IMR-90 (cell line): ENCODE measurements at regions not wholly inside any gene's neighbourhood (a gene's known extent, or its start where the extent isn't known, plus 50 kb on each side); places are given as distances from the start of the nearest gene placed in this dataset.

Source experiments
- ATAC-seq: fragments of 200-7000 bp; cut with Tn5 transposase; 2 replicates; pipeline ENCODE4 v1.9.1; 2020; ENCODE audit warnings: low read depth, mild to moderate bottlenecking, moderate library complexity
- BruUV-seq: library from RNA; stranded (reverse); fragments of 400-500 nt; replicated peaks from 2 replicates; lab custom pipeline; 2021; lab: Mats Ljungman, UMichigan
- CTCF ChIA-PET: fragments of 300-600 bp; formaldehyde crosslinking; extraction: SDS; loops from one replicate; lab custom pipeline; 2021; ENCODE audit warnings: antibody characterized with exemption; lab: Yijun Ruan, JAX
- POLR2A ChIA-PET: fragments of 300-600 bp; sonication (Branson Sonifier 250); formaldehyde crosslinking; loops from one replicate; lab custom pipeline; 2022; ENCODE audit warnings: antibody characterized with exemption; ENCODE audit not compliant: unreplicated experiment; lab: Charles Lee
- DNase-seq: peaks from one replicate; pipeline ENCODE4 v3.0.0; 2013
- H2AFZ ChIP-seq: replicated peaks from 2 replicates; pipeline ENCODE3; 2013; ENCODE audit warnings: low read length, mild to moderate bottlenecking; ENCODE audit not compliant: poor library complexity
- H2AK5ac ChIP-seq: 2 replicates; pipeline ENCODE4 v1.6.1; 2013; ENCODE audit warnings: low read depth, low read length, inconsistent platforms
- H2AK9ac ChIP-seq: replicated peaks from 2 replicates; pipeline ENCODE3; 2013; ENCODE audit warnings: mild to moderate bottlenecking, low read depth, low read length, moderate library complexity; ENCODE audit not compliant: poor library complexity
- H2BK120ac ChIP-seq: 2 replicates; pipeline ENCODE4 v1.6.1; 2013; ENCODE audit warnings: low read depth, low read length, inconsistent platforms
- H2BK15ac ChIP-seq: 3 replicates; pipeline ENCODE4 v1.6.1; 2013; ENCODE audit warnings: low read depth, low read length, inconsistent platforms
- H2BK20ac ChIP-seq: 2 replicates; pipeline ENCODE4 v1.6.1; 2013; ENCODE audit warnings: low read depth, mild to moderate bottlenecking, inconsistent platforms, low read length, moderate library complexity
- H2BK5ac ChIP-seq: 2 replicates; pipeline ENCODE4 v1.6.1; 2013; ENCODE audit warnings: mild to moderate bottlenecking, low read depth, low read length, inconsistent platforms; ENCODE audit not compliant: poor library complexity, severe bottlenecking
- H3K14ac ChIP-seq: replicated peaks from 2 replicates; pipeline ENCODE4 v1.6.1; 2013; ENCODE audit warnings: low read depth, low read length, inconsistent platforms
- H3K18ac ChIP-seq: 2 replicates; pipeline ENCODE4 v1.6.1; 2013; ENCODE audit warnings: low read depth, low read length, control low read depth
- H3K23ac ChIP-seq: 2 replicates; pipeline ENCODE4 v1.6.1; 2013; ENCODE audit warnings: low read depth, low read length, inconsistent platforms
- H3K27ac ChIP-seq: 2 replicates; pipeline ENCODE4 v1.5.1; 2013; ENCODE audit warnings: mild to moderate bottlenecking, control low read depth, low read length; ENCODE audit not compliant: insufficient read depth
- H3K27me3 ChIP-seq: 2 replicates; pipeline ENCODE4 v1.6.1; 2013; ENCODE audit warnings: low read length; ENCODE audit not compliant: control insufficient read depth, insufficient read depth
- H3K36me3 ChIP-seq: 2 replicates; pipeline ENCODE4 v1.6.1; 2013; ENCODE audit warnings: low read length, mixed read lengths; ENCODE audit not compliant: control insufficient read depth, insufficient read depth
- H3K4ac ChIP-seq: 2 replicates; pipeline ENCODE4 v1.6.1; 2013; ENCODE audit warnings: low read depth, low read length, inconsistent platforms
- H3K4me1 ChIP-seq: 2 replicates; pipeline ENCODE4 v1.6.1; 2013; ENCODE audit warnings: low read length, mixed read lengths; ENCODE audit not compliant: control insufficient read depth, insufficient read depth
- H3K4me2 ChIP-seq: 2 replicates; pipeline ENCODE4 v1.6.1; 2013; ENCODE audit warnings: low read depth, mild to moderate bottlenecking, control low read depth, low read length, moderate library complexity
- H3K4me3 ChIP-seq: 2 replicates; pipeline ENCODE4 v1.5.1; 2013; ENCODE audit warnings: low read depth, mild to moderate bottlenecking, control low read depth, low read length, moderate library complexity; ENCODE audit not compliant: insufficient read depth
- H3K56ac ChIP-seq: 2 replicates; pipeline ENCODE4 v1.6.1; 2013; ENCODE audit warnings: low read length, inconsistent platforms; ENCODE audit not compliant: insufficient read depth; ENCODE audit errors: extremely low read depth
- H3K79me1 ChIP-seq, 2 experiments: 2 replicates each; pipeline ENCODE4 v1.6.1; 2013; ENCODE audit warnings: low read length in 2 of 2, inconsistent platforms in 1 of 2, low read depth in 1 of 2
- H3K9ac ChIP-seq: 2 replicates; pipeline ENCODE4 v1.6.1; 2013; ENCODE audit warnings: low read depth, low read length, control low read depth
- H3K9me1 ChIP-seq: 2 replicates; pipeline ENCODE4 v1.6.1; 2013; ENCODE audit warnings: low read length, inconsistent platforms; ENCODE audit not compliant: insufficient read depth
- H3K9me3 ChIP-seq: 2 replicates; pipeline ENCODE4 v1.6.1; 2013; ENCODE audit warnings: low read length; ENCODE audit not compliant: control insufficient read depth, insufficient read depth
- H4K20me1 ChIP-seq: 2 replicates; pipeline ENCODE4 v1.6.1; 2013; ENCODE audit warnings: low read length, inconsistent platforms; ENCODE audit not compliant: insufficient read depth
- H4K5ac ChIP-seq: 2 replicates; pipeline ENCODE4 v1.6.1; 2013; ENCODE audit warnings: mild to moderate bottlenecking, low read depth, low read length, control low read depth
- H4K8ac ChIP-seq, 2 experiments: 2 replicates each; pipeline ENCODE4 v1.6.1; 2013; ENCODE audit warnings: low read depth in 2 of 2, low read length in 2 of 2, control low read depth in 1 of 2, inconsistent platforms in 1 of 2
- H4K91ac ChIP-seq: 2 replicates; pipeline ENCODE4 v1.6.1; 2013; ENCODE audit warnings: low read depth, low read length, inconsistent platforms; ENCODE audit not compliant: insufficient read depth
- BHLHE40 ChIP-seq: fragments of 150-350 bp; IDR thresholded peaks from 2 replicates; pipeline ENCODE4 v1.6.1; 2016; ENCODE audit warnings: mild to moderate bottlenecking, low read depth, low read length
- CEBPB ChIP-seq: IDR thresholded peaks from 2 replicates; pipeline ENCODE4 v1.6.1; 2012; ENCODE audit warnings: low read depth, low read length, improper control_type of control experiment
- CHD1 ChIP-seq: IDR thresholded peaks from 2 replicates; pipeline ENCODE4 v1.6.1; 2012; ENCODE audit warnings: low read depth, low read length, improper control_type of control experiment
- CTCF ChIP-seq: conservative IDR thresholded peaks from 2 replicates; pipeline ENCODE4 v1.5.1; 2012; ENCODE audit warnings: mild to moderate bottlenecking, low read depth, low read length, improper control_type of control experiment
- ELK1 ChIP-seq: fragments of 150-350 bp; IDR thresholded peaks from 2 replicates; pipeline ENCODE4 v1.6.1; 2016; ENCODE audit warnings: low read depth, mild to moderate bottlenecking, low read length, moderate library complexity, borderline replicate concordance
- FOS ChIP-seq: fragments of 150-350 bp; IDR thresholded peaks from 2 replicates; pipeline ENCODE4 v1.6.1; 2016; ENCODE audit warnings: low read depth, low read length
- MAFK ChIP-seq: IDR thresholded peaks from 2 replicates; pipeline ENCODE4 v1.6.1; 2012; ENCODE audit warnings: low read depth, low read length, improper control_type of control experiment
- MAZ ChIP-seq: IDR thresholded peaks from 2 replicates; pipeline ENCODE4 v1.6.1; 2012; ENCODE audit warnings: low read depth, mild to moderate bottlenecking, low read length, improper control_type of control experiment, moderate library complexity, borderline replicate concordance
- MXI1 ChIP-seq: IDR thresholded peaks from 2 replicates; pipeline ENCODE4 v1.6.1; 2012; ENCODE audit warnings: low read depth, mild to moderate bottlenecking, low read length, moderate library complexity, borderline replicate concordance
- NFE2L2 ChIP-seq: fragments of 150-350 bp; IDR thresholded peaks from 2 replicates; pipeline ENCODE4 v1.6.1; 2016; ENCODE audit warnings: low read depth, mild to moderate bottlenecking, low read length
- POLR2A ChIP-seq: IDR thresholded peaks from 2 replicates; pipeline ENCODE4 v1.6.1; 2012; ENCODE audit warnings: mild to moderate bottlenecking, low read depth, low read length
- RAD21 ChIP-seq: IDR thresholded peaks from 2 replicates; pipeline ENCODE4 v1.6.1; 2012; ENCODE audit warnings: low read length, improper control_type of control experiment
- RCOR1 ChIP-seq: IDR thresholded peaks from 2 replicates; pipeline ENCODE4 v1.6.1; 2012; ENCODE audit warnings: mild to moderate bottlenecking, low read length, improper control_type of control experiment; ENCODE audit not compliant: insufficient replicate concordance
- RFX5 ChIP-seq: IDR thresholded peaks from 2 replicates; pipeline ENCODE4 v1.8.0; 2012; ENCODE audit warnings: low read depth, mild to moderate bottlenecking, low read length, moderate library complexity
- SMC3 ChIP-seq: fragments of 150-350 bp; IDR thresholded peaks from 2 replicates; pipeline ENCODE4 v1.6.1; 2016; ENCODE audit warnings: low read depth, mild to moderate bottlenecking, antibody characterized with exemption, low read length, moderate library complexity
- USF2 ChIP-seq: fragments of 150-350 bp; IDR thresholded peaks from 2 replicates; pipeline ENCODE4 v1.6.1; 2017; ENCODE audit warnings: mild to moderate bottlenecking, antibody characterized with exemption, low read length, low read depth
- WGBS, 2 experiments: methylation state at CpG; one replicate each; pipeline versions ENCODE4 v1.1.5 to v1.1.7; 2013; ENCODE audit warnings: missing lambda C conversion rate in 2 of 2; ENCODE audit not compliant: insufficient read length in 1 of 2; ENCODE audit errors: extremely low coverage in 2 of 2; 5-methylcytosine and 5-hydroxymethylcytosine counted together
- dilution Hi-C: fragments of 300-500 bp; cut with HindIII; formaldehyde crosslinking; loops from one replicate; pipeline ENCODE4 v1.14.3; 2018; ENCODE audit warnings: low sequenced_read_pairs; ENCODE audit not compliant: unreplicated experiment
- in situ Hi-C: fragments of 300-500 bp; cut with MboI; formaldehyde crosslinking; loops from 3 replicates; pipeline ENCODE4 v1.14.3; 2019; ENCODE audit warnings: low sequenced_read_pairs, inconsistent platforms, mixed read lengths
- intact Hi-C: fragments of 100-400 bp; cut with micrococcal nuclease; formaldehyde crosslinking; loops from 2 replicates; pipeline ENCODE4 v1.10.0; 2022

GRCh38 chr12:128052331-128052730 is 214.6 kb upstream of the TMEM132C start:
- no peak for DNase-seq
- H3K4me1 ChIP-seq, result no peaks in the 10 kb centered on the region
- no peak overlapping the region for H3K4me2 ChIP-seq
- no peak overlapping the region for H3K4ac ChIP-seq
- no peak overlapping the region for H2BK20ac ChIP-seq
- no peak overlapping the region for H4K8ac ChIP-seq
- no peak overlapping the region for H2AK5ac ChIP-seq
- H3K9me1 ChIP-seq, result no peaks in the 10 kb centered on the region
- H4K20me1 ChIP-seq, result no peaks in the 10 kb centered on the region
- no peak overlapping the region for H2BK120ac ChIP-seq
- H3K9me3 ChIP-seq, result peaks cover 25% of the 10 kb centered on the region
- WGBS, 2 experiments, result 80% methylated on average over 1 of the region's 8 CpGs; no CpG with 5 or more reads in 1 of the 2 experiments
- no peak for TF ChIP-seq USF2
- no peak for TF ChIP-seq MXI1
- TF ChIP-seq RCOR1, result no peak
- no peak for TF ChIP-seq MAZ
- no peak for TF ChIP-seq CEBPB
- TF ChIP-seq POLR2A, result no peak
- no peak for TF ChIP-seq MAFK
- no peak for TF ChIP-seq CHD1
- no peak for TF ChIP-seq RAD21
- TF ChIP-seq NFE2L2, result no peak
- TF ChIP-seq CTCF, result no peak
- TF ChIP-seq SMC3, result no peak
- TF ChIP-seq FOS, result no peak
- TF ChIP-seq BHLHE40, result no peak
- TF ChIP-seq RFX5, result no peak
- TF ChIP-seq ELK1, result no peak
- H3K56ac ChIP-seq, result no peak overlapping the region
- in situ Hi-C loops, result no loop called here
- H3K14ac ChIP-seq, result no peak overlapping the region
- no peak overlapping the region for H3K23ac ChIP-seq
- no peak overlapping the region for H4K91ac ChIP-seq
- H3K4me3 ChIP-seq, result no peak overlapping the region
- POLR2A ChIA-PET, result no interaction called here
- intact Hi-C loops, result no loop called here
- H3K36me3 ChIP-seq, result no peaks in the 10 kb centered on the region
- no peak overlapping the region for H2BK5ac ChIP-seq
- no peak overlapping the region for H2AFZ ChIP-seq
- no peaks in the 10 kb centered on the region for H3K27me3 ChIP-seq
- dilution Hi-C loops, result no loop called here
- H2BK15ac ChIP-seq, result no peak overlapping the region
- no peak overlapping the region for H4K5ac ChIP-seq
- CTCF ChIA-PET, result no interaction called here
- no peaks in the 10 kb centered on the region for H3K79me1 ChIP-seq
- H3K27ac ChIP-seq, result no peak overlapping the region
- BruUV-seq, result no TSS peak
- H2AK9ac ChIP-seq, result no peak overlapping the region
- no peak for ATAC-seq
- no peak overlapping the region for H3K9ac ChIP-seq
- no peak overlapping the region for H3K18ac ChIP-seq
